GM12891 (cell line): ENCODE measurements at regions not wholly inside any gene's neighbourhood (a gene's known extent, or its start where the extent isn't known, plus 50 kb on each side); places are given as distances from the start of the nearest gene placed in this dataset.
"Not testable (repeated sequence)": the region's sequence is repeated elsewhere in the genome, so short reads cannot be mapped to it uniquely, and the experiment has no call there.

Source experiments
- DNase-seq: peaks from one replicate; pipeline ENCODE4 v3.0.0; 2011; ENCODE audit warnings: low spot score; ENCODE audit not compliant: insufficient read length
- FAIRE-seq: peaks from 2 replicates; lab custom pipeline; 2011; peaks lifted over from hg19 to GRCh38; lab: Jason Lieb, UNC
- PAX5 ChIP-seq: IDR thresholded peaks from 2 replicates; pipeline ENCODE4 v1.6.1; 2011; ENCODE audit warnings: low read length, moderate library complexity, mild to moderate bottlenecking; ENCODE audit not compliant: insufficient read depth, severe bottlenecking
- POLR2A ChIP-seq: IDR thresholded peaks from 2 replicates; pipeline ENCODE4 v1.6.1; 2011; ENCODE audit warnings: low read depth, low read length, control low read depth
- POLR2AphosphoS5 ChIP-seq: IDR thresholded peaks from 2 replicates; pipeline ENCODE4 v1.6.1; 2011; ENCODE audit warnings: low read depth, low read length, control low read depth
- POU2F2 ChIP-seq: IDR thresholded peaks from 2 replicates; pipeline ENCODE4 v1.6.1; 2011; ENCODE audit warnings: low read depth, mild to moderate bottlenecking, control low read depth, low read length, moderate library complexity
- SPI1 ChIP-seq: IDR thresholded peaks from 2 replicates; pipeline ENCODE4 v1.6.1; 2011; ENCODE audit warnings: low read depth, low read length, control low read depth
- TAF1 ChIP-seq: IDR thresholded peaks from 2 replicates; pipeline ENCODE4 v1.6.1; 2011; ENCODE audit warnings: low read depth, low read length, control low read depth

- no peak for TF ChIP-seq TAF1
- peak; percentile 82 for FAIRE-seq
- no peak for DNase-seq
Measured at GRCh38 chr2:88875736-88876135, 184.3 kb downstream of the RPIA start.

GRCh38 chr2:88880441-88880953 is 189.0 kb downstream of the RPIA start:
- no peak for TF ChIP-seq SPI1
- TF ChIP-seq TAF1 = no peak
- TF ChIP-seq POLR2AphosphoS5 = no peak
- no peak for TF ChIP-seq PAX5
- no peak for TF ChIP-seq POU2F2
- TF ChIP-seq POLR2A = no peak
- DNase-seq (no peak), FAIRE-seq (peak; percentile 87)

- DNase-seq (peak; percentile 15), FAIRE-seq (peak; percentile 92)
- TF ChIP-seq POLR2A = peak; percentile 97
- peak; percentile 95 for TF ChIP-seq TAF1
- TF ChIP-seq PAX5 = no peak
- TF ChIP-seq POLR2AphosphoS5 = peak; percentile 97
- TF ChIP-seq POU2F2 = peak; percentile 97
- no peak; the same call in 1 of the 2 replicates for TF ChIP-seq SPI1
Measured at GRCh38 chr2:88885275-88885674, 193.8 kb downstream of the RPIA start.

GRCh38 chr2:88885679-88886416 is 194.4 kb downstream of the RPIA start:
- FAIRE-seq (peak; percentile 75), DNase-seq (no peak)
- TF ChIP-seq TAF1 = no peak
- TF ChIP-seq POU2F2 = peak; percentile 67; the same call in 1 of the 2 replicates
- TF ChIP-seq POLR2A = peak; percentile 80
- peak; percentile 86 for TF ChIP-seq POLR2AphosphoS5

- DNase-seq, FAIRE-seq: not testable (repeated sequence)
Measured at GRCh38 chr2:88887466-88887865, 196.0 kb downstream of the RPIA start.

GRCh38 chr2:88892207-88892606 is 200.7 kb downstream of the RPIA start:
- FAIRE-seq (no peak), DNase-seq (no peak)
- TF ChIP-seq POLR2A = no peak
- no peak for TF ChIP-seq SPI1
- no peak for TF ChIP-seq TAF1
- no peak for TF ChIP-seq POU2F2

GRCh38 chr2:88892788-88893187 is 201.3 kb downstream of the RPIA start:
- DNase-seq = no peak
- no peak for FAIRE-seq
- TF ChIP-seq POU2F2 (no peak), PAX5 (no peak), POLR2AphosphoS5 (no peak), POLR2A (no peak), SPI1 (no peak), TAF1 (no peak)

- FAIRE-seq = no peak
- no peak for TF ChIP-seq PAX5
- no peak for TF ChIP-seq SPI1
- no peak for TF ChIP-seq POLR2A
- TF ChIP-seq TAF1 = no peak
- no peak for TF ChIP-seq POU2F2
- TF ChIP-seq POLR2AphosphoS5 = no peak
- DNase-seq = no peak
Measured at GRCh38 chr2:88896971-88897370, 205.5 kb downstream of the RPIA start.

GRCh38 chr2:88897715-88898114 is 206.2 kb downstream of the RPIA start:
- TF ChIP-seq POU2F2 (no peak), SPI1 (peak; percentile 92), POLR2A (no peak)
- no peak for DNase-seq
- FAIRE-seq = peak; percentile 95

GRCh38 chr2:88903749-88904353 is 212.4 kb downstream of the RPIA start:
- FAIRE-seq (peak; percentile 93), DNase-seq (no peak)
- TF ChIP-seq PAX5 (no peak), POLR2A (no peak), TAF1 (no peak), POLR2AphosphoS5 (no peak), POU2F2 (no peak), SPI1 (peak; percentile 65)

GRCh38 chr2:88913280-88913679 is 221.8 kb downstream of the RPIA start:
- FAIRE-seq = peak; percentile 20
- TF ChIP-seq SPI1 (peak; percentile 91), POLR2A (no peak), TAF1 (no peak), PAX5 (no peak), POLR2AphosphoS5 (no peak)
- no peak for DNase-seq
